Loucy (cell line): ENCODE measurements at regions not wholly inside any gene's neighbourhood (a gene's known extent, or its start where the extent isn't known, plus 50 kb on each side); places are given as distances from the start of the nearest gene placed in this dataset.

Experiments used
- H2AFZ ChIP-seq: fragments of 200-600 bp; sonication (generic); 2 replicates; pipeline ENCODE4 v1.6.0; 2016; ENCODE audit warnings: antibody characterized with exemption, mild to moderate bottlenecking, low read length, moderate library complexity
- H3F3A ChIP-seq: fragments of 200-600 bp; 2 replicates; pipeline ENCODE4 v1.6.0; 2016; ENCODE audit warnings: antibody characterized with exemption, low read depth, mild to moderate bottlenecking
- H3K27me3 ChIP-seq: fragments of 200-600 bp; sonication (generic); 2 replicates; pipeline ENCODE4 v1.6.1; 2014; ENCODE audit warnings: low read length, mild to moderate bottlenecking; ENCODE audit not compliant: insufficient read depth, poor library complexity, severe bottlenecking
- H3K36me3 ChIP-seq: fragments of 200-600 bp; sonication (generic); 2 replicates; pipeline ENCODE4 v1.6.1; 2016; ENCODE audit warnings: low read length; ENCODE audit not compliant: insufficient read depth
- H3K4me1 ChIP-seq: fragments of 200-600 bp; sonication (generic); 2 replicates; pipeline ENCODE4 v1.5.1; 2014; ENCODE audit warnings: low read length, mild to moderate bottlenecking; ENCODE audit not compliant: insufficient read depth, poor library complexity, severe bottlenecking
- H3K4me2 ChIP-seq: fragments of 200-600 bp; sonication (generic); 2 replicates; pipeline ENCODE4 v1.6.0; 2014; ENCODE audit warnings: antibody characterized with exemption, low read length, low read depth, mild to moderate bottlenecking; ENCODE audit not compliant: poor library complexity, severe bottlenecking
- H3K4me3 ChIP-seq: fragments of 200-600 bp; sonication (generic); 2 replicates; pipeline ENCODE4 v1.5.1; 2014; ENCODE audit warnings: low read length, mild to moderate bottlenecking, mixed read lengths; ENCODE audit not compliant: poor library complexity, severe bottlenecking
- H3K79me2 ChIP-seq: fragments of 200-600 bp; sonication (generic); 2 replicates; pipeline ENCODE4 v1.6.1; 2014; ENCODE audit warnings: low read length; ENCODE audit not compliant: insufficient read depth
- H3K9ac ChIP-seq: fragments of 200-600 bp; sonication (generic); 2 replicates; pipeline ENCODE4 v1.6.0; 2014; ENCODE audit warnings: mild to moderate bottlenecking, low read depth, low read length, moderate library complexity; ENCODE audit not compliant: poor library complexity, severe bottlenecking
- H3K9me2 ChIP-seq: fragments of 200-600 bp; sonication (generic); replicated peaks from 2 replicates; pipeline ENCODE4 v1.6.1; 2016; ENCODE audit warnings: low read depth, low read length, mixed read lengths
- H3K9me3 ChIP-seq: fragments of 200-600 bp; sonication (generic); 2 replicates; pipeline ENCODE4 v1.6.1; 2014; ENCODE audit warnings: mild to moderate bottlenecking, antibody characterized with exemption, low read length, low read depth; ENCODE audit not compliant: insufficient read depth
- H4K20me1 ChIP-seq: fragments of 200-600 bp; sonication (generic); 2 replicates; pipeline ENCODE4 v1.6.0; 2014; ENCODE audit warnings: antibody characterized with exemption, low read length, mild to moderate bottlenecking; ENCODE audit not compliant: insufficient read depth, poor library complexity, severe bottlenecking
- CTCF ChIP-seq: fragments of 200-600 bp; sonication (generic); conservative IDR thresholded peaks from 2 replicates; pipeline ENCODE4 v1.5.1; 2014; ENCODE audit warnings: mild to moderate bottlenecking, antibody characterized with exemption, low read length
- EZH2phosphoT487 ChIP-seq: fragments of 200-600 bp; IDR thresholded peaks from 2 replicates; pipeline ENCODE4 v1.6.1; 2018; ENCODE audit warnings: antibody characterized with exemption, mild to moderate bottlenecking, moderate library complexity, borderline replicate concordance

- Histone ChIP-seq H3K36me3 (no peaks in the 10 kb centered on the region), H3K9me2 (no peaks in the 10 kb centered on the region), H3K4me3 (no peak overlapping the region), H3K9me3 (peaks cover 5% of the 10 kb centered on the region; the same call in 1 of the 2 replicates), H4K20me1 (no peaks in the 10 kb centered on the region), H3F3A (no peaks in the 10 kb centered on the region), H3K9ac (no peak overlapping the region), H3K79me2 (no peaks in the 10 kb centered on the region), H2AFZ (no peak overlapping the region), H3K4me2 (no peak overlapping the region), H3K27me3 (no peaks in the 10 kb centered on the region), H3K4me1 (no peaks in the 10 kb centered on the region)
- TF ChIP-seq CTCF (no peak), EZH2phosphoT487 (no peak)
Measured at GRCh38 chr7:156104501-156105336, 292.5 kb upstream of the SHH start.

GRCh38 chr7:156102267-156102666, 290.0 kb upstream of the SHH start:
- Histone ChIP-seq H2AFZ (no peak overlapping the region), H3K4me1 (no peaks in the 10 kb centered on the region), H3K79me2 (no peaks in the 10 kb centered on the region), H4K20me1 (no peaks in the 10 kb centered on the region), H3K9me3 (peaks cover 5% of the 10 kb centered on the region; the same call in 1 of the 2 replicates), H3K9ac (no peak overlapping the region), H3K36me3 (no peaks in the 10 kb centered on the region), H3K9me2 (no peaks in the 10 kb centered on the region), H3K4me3 (no peak overlapping the region), H3K27me3 (no peaks in the 10 kb centered on the region), H3F3A (no peaks in the 10 kb centered on the region), H3K4me2 (no peak overlapping the region)
- TF ChIP-seq EZH2phosphoT487 (no peak), CTCF (no peak)

- Histone ChIP-seq H4K20me1 (no peaks in the 10 kb centered on the region), H3K4me2 (no peak overlapping the region), H3K4me1 (no peaks in the 10 kb centered on the region), H3K27me3 (no peaks in the 10 kb centered on the region), H3K36me3 (no peaks in the 10 kb centered on the region), H3K79me2 (no peaks in the 10 kb centered on the region), H3K9ac (no peak overlapping the region), H3K9me3 (peaks cover 5% of the 10 kb centered on the region; the same call in 1 of the 2 replicates), H2AFZ (no peak overlapping the region), H3K4me3 (no peak overlapping the region), H3F3A (no peaks in the 10 kb centered on the region), H3K9me2 (no peaks in the 10 kb centered on the region)
- no peak for TF ChIP-seq EZH2phosphoT487
Measured at GRCh38 chr7:156101355-156101754, 289.1 kb upstream of the SHH start.
